ENCODE measurements at regions not wholly inside any gene's neighbourhood (a gene's known extent, or its start where the extent isn't known, plus 50 kb on each side); places are given as distances from the start of the nearest gene placed in this dataset.
"Not testable (repeated sequence)": the region's sequence is repeated elsewhere in the genome, so short reads cannot be mapped to it uniquely, and the experiment has no call there.

- DNase-seq: no peak
Observed at GRCh38 chr12:89783359-89784060, 74.9 kb upstream of the ATP2B1 start.

GRCh38 chr12:89782807-89783206, 74.2 kb upstream of the ATP2B1 start:
- no peak for DNase-seq

- DNase-seq: no peak
Observed at GRCh38 chr12:89781946-89782550, 73.4 kb upstream of the ATP2B1 start.

DNA sequence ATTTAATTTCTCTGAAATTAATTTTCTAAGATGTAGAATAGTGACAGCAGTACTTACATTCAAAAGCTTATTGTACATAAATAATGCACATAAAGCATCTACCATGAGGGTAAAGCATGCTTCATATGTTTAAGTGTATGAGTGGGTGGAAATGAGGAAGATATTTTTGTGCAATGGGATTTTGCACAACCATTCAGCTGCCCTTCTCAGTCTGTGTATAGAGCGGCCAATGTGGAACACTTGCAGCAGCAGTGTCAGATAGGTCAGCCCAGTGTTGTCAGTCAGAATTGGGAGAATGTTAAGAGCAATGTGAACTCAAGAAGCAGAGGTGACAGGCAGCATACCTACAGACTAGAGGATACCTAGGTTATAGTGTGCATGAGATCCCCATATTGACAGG, 72.5 kb upstream of the ATP2B1 start:
- no peak for DNase-seq

GRCh38 chr12:89779090-89779489, 70.5 kb upstream of the ATP2B1 start:
- no peak for DNase-seq

GRCh38 chr12:89777733-89778379, 69.2 kb upstream of the ATP2B1 start:
- no peak for DNase-seq

- no peak for DNase-seq
Observed at GRCh38 chr12:89775986-89776365, 67.3 kb upstream of the ATP2B1 start.

DNA sequence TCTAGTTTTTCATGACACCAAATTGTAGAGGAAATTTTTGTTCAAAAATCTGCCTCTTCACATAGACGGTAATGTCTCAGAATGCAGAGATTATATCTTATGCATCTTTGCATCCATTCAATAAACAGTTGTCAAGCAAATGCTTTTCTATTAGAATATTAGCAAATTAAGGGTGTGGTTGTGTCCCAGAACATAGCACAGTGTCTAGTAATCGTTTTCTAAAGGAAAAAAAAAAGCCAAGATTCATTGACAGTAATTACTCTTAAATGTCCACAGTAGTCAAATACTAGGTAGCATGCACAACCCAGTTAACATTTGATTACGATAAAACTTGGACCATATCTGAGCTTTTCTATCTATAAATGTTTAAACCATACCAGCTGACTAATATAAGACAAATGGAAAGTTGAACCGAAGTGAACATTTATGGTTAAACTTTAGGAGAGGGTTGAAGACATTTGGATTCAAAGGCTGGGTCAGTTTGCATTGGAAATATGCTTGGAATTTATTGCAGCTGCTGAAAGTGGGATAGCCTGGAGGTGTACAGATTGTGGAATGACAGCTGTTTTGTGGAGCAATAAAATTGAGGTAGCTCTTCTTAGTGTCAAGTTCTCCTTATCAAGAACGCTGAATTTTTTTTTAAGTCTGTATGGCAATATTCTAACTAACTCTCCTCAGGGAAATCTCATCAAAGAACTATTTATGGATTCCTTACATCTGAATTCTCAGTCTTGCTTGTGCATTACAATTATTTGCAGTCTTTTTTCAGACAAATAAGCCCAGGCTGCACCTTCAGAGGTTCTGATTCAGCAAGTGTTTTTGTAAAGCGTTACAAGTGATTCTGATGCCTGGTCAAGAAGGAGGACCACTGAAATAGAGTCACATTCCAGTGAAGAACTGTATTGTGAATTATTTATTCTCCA, 66.7 kb upstream of the ATP2B1 start:
- DNase-seq: no peak

DNA sequence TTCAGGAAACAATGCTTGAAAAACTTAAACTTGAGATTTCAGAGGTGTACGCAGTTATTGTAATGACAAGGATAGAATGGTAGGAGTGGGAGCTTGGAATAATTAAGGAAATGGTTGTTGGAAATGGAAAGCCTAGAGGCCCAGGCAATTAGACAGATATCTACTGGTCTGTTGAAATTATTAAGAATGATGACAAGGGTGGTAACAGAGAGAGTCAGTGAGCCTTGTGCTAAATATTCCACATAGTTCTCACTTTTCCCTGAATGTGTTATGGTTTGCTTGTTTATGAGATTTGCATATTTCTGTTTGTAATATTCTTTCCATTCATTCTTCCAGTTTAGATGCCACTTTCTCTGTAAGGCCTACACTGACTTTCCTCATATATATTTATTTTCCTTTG, 66.0 kb upstream of the ATP2B1 start:
- DNase-seq: no peak

DNA sequence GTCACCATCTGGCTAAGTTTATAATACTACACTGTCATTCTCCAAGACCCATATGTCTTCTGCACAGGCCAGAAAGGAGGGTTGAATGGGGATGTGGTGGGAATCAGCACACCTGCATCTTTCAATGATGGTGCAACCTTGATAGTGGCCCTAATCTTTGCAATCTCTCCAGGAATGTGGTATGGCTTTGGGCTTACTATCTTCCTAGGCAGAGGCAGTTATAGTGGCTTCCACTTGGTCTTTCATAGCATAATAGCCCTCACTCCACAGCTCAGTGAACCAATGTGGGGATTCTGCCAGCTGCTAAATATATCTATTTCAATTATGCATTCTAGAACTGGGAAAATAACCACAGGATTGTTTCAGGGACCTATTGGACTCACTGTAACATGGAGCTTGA, 61.8 kb upstream of the ATP2B1 start:
- DNase-seq: no peak

GRCh38 chr12:89769483-89769818, 60.8 kb upstream of the ATP2B1 start:
- no peak for DNase-seq

DNA sequence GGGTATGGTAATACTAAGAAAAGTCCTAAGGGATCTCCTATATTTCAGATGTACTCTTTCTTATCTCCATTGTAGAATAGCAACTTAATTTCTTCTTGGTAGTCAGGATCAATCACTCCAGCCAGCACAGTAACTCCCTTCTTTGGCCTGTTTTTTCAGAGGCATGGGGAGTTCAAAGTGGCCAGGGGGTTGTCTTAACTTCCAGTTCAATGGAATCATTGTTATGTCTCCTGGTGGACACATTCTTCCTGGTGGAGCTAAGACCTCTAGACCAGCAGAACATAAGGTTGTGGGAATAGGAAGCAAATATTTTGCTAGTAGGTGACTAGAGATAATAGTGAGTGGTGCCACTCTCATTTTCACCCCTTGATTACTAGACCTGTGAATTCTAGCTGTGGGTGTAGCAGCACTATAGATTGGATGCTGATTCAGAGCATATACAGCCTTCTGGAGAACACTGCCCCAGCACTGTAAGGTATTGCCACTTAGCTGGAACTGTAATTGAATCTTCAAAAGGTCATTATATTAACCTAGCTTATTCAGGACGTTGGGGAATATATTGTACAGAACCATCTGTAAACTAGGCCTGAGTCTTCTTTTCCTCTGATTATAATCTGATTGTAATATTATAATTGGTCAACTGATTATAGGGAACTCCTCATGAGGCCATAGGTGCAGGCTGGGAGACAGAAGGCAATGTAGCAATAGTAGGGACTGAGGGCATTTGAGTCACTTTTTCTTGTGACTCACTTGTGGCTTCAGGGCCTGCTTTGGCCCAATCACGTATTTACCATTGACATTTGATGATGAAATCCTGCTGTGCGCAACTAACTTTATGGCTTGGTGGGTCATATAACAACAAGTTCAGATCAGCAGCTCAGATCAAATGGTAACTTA, 60.2 kb upstream of the ATP2B1 start:
- DNase-seq: no peak

DNA sequence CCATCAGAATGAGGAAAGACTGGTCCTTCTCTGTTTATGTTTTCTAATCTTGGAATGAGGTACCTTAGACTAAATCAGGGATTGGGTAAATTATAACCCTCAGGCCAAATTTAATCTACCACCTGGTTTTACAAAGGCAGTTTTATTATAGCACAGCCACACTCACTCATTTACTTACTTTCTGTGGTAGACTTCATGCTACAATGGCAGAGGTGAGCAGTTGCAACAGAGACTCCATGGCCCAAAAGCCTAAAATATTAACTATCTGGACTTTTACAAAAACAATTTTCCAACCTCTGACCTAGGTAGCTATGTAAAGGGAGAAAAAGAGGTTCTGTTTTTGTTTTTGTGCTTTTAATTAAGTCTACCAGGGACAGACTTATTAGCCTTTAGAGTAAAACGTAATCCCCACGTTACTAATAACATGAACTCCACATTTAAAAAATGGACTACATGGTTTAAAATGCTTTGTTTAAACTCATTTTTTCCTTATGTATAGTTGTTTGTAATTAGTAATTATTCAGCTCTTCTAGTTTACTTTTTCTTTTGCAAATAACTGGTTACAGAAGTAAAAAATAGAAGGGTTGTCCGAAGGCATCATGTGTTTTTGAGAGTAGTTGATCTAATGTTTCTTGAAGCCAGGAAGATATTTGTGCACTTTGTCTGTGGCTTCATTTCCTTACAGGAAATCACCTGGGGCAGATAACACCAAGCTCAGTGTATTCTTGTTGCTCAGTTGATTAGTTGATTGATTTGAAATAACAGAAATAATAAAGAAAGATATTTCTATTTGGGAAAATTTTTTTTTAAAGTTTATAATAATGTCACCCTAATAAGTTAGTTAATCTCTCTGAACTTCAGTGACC, 57.6 kb upstream of the ATP2B1 start:
- DNase-seq: no peak

DNA sequence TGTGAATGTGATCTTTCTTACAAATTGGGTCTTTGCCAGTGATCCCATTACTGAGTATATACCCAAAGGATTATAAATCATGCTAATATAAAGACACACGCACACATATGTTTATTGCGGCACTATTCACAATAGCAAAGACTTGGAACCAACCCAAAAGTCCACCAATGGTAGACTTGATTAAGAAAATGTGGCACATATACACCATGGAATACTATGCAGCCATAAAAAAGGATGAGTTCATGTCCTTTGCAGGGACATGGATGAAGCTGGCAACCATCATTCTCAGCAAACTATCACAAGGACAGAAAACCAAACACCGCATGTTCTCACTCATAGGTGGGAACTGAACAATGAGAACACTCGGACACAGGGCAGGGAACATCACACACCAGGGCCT, 55.5 kb upstream of the ATP2B1 start:
- DNase-seq: not testable (repeated sequence)

- DNase-seq: no peak
Observed at GRCh38 chr12:89762498-89763170, 54.0 kb upstream of the ATP2B1 start.

- no peak for DNase-seq
Observed at GRCh38 chr12:89760783-89761182, 52.1 kb upstream of the ATP2B1 start.
